ENCODE measurements at regions not wholly inside any gene's neighbourhood (a gene's known extent, or its start where the extent isn't known, plus 50 kb on each side); places are given as distances from the start of the nearest gene placed in this dataset.

- H3K4me3 ChIP-seq (ENCODE audit: low read length in 2 of 2) = no peak overlapping the region
- no peaks in the 10 kb centered on the region for H3K36me3 ChIP-seq (ENCODE audit: control insufficient read depth in 2 of 2, insufficient read depth in 2 of 2, low read length in 1 of 2)
- DNase-seq (ENCODE audit: low read depth in 6 of 9, low spot score in 9 of 9) = no peak
- H3K27me3 ChIP-seq (ENCODE audit: control insufficient read depth in 2 of 2, insufficient read depth in 1 of 2, low read length in 1 of 2) = no peaks in the 10 kb centered on the region
- H3K4me1 ChIP-seq (ENCODE audit: control insufficient read depth in 2 of 2, insufficient read depth in 2 of 2, low read length in 2 of 2) = no peaks in the 10 kb centered on the region
- peaks cover 0 to 6% of the 10 kb centered on the region in 2 donors for H3K9me3 ChIP-seq (ENCODE audit: control insufficient read depth in 2 of 2, insufficient read depth in 1 of 2, low read length in 1 of 2)
- H3K27ac ChIP-seq (ENCODE audit: low read depth in 1 of 2, low read length in 1 of 2) = no peak overlapping the region
- WGBS = 93% methylated on average over 8 of the region's 8 CpGs
Observed at GRCh38 chr9:13992138-13993088, 321.5 kb downstream of the NFIB start.

GRCh38 chr9:13991395-13991794 is 322.5 kb downstream of the NFIB start:
- DNase-seq (ENCODE audit: low read depth in 6 of 9, low spot score in 9 of 9) = no peak
- Histone ChIP-seq H3K4me3 (ENCODE audit: low read length in 2 of 2) (no peak overlapping the region), H3K27me3 (ENCODE audit: control insufficient read depth in 2 of 2, insufficient read depth in 1 of 2, low read length in 1 of 2) (no peaks in the 10 kb centered on the region), H3K36me3 (ENCODE audit: control insufficient read depth in 2 of 2, insufficient read depth in 2 of 2, low read length in 1 of 2) (no peaks in the 10 kb centered on the region), H3K4me1 (ENCODE audit: control insufficient read depth in 2 of 2, insufficient read depth in 2 of 2, low read length in 2 of 2) (no peaks in the 10 kb centered on the region), H3K27ac (ENCODE audit: low read depth in 1 of 2, low read length in 1 of 2) (no peak overlapping the region), H3K9me3 (ENCODE audit: control insufficient read depth in 2 of 2, insufficient read depth in 1 of 2, low read length in 1 of 2) (peaks cover 0 to 16% of the 10 kb centered on the region in 2 donors)
- 74% methylated on average over 1 of the region's 1 CpG for WGBS

- H3K9me3 ChIP-seq (ENCODE audit: control insufficient read depth in 2 of 2, insufficient read depth in 1 of 2, low read length in 1 of 2) = peaks cover 0 to 17% of the 10 kb centered on the region in 2 donors
- no peaks in the 10 kb centered on the region for H3K27me3 ChIP-seq (ENCODE audit: control insufficient read depth in 2 of 2, insufficient read depth in 1 of 2, low read length in 1 of 2)
- no peak for DNase-seq (ENCODE audit: low read depth in 6 of 9, low spot score in 9 of 9)
- H3K36me3 ChIP-seq (ENCODE audit: control insufficient read depth in 2 of 2, insufficient read depth in 2 of 2, low read length in 1 of 2) = no peaks in the 10 kb centered on the region
- 72% methylated on average over 4 of the region's 4 CpGs for WGBS
- no peaks in the 10 kb centered on the region for H3K4me1 ChIP-seq (ENCODE audit: control insufficient read depth in 2 of 2, insufficient read depth in 2 of 2, low read length in 2 of 2)
- no peak overlapping the region for H3K27ac ChIP-seq (ENCODE audit: low read depth in 1 of 2, low read length in 1 of 2)
- no peak overlapping the region for H3K4me3 ChIP-seq (ENCODE audit: low read length in 2 of 2)
Observed at GRCh38 chr9:13990994-13991393, 322.9 kb downstream of the NFIB start.

- no peak overlapping the region for H3K4me3 ChIP-seq (ENCODE audit: low read length in 2 of 2)
- peaks cover 0 to 17% of the 10 kb centered on the region in 2 donors for H3K9me3 ChIP-seq (ENCODE audit: control insufficient read depth in 2 of 2, insufficient read depth in 1 of 2, low read length in 1 of 2)
- H3K27ac ChIP-seq (ENCODE audit: low read depth in 1 of 2, low read length in 1 of 2) = no peak overlapping the region
- no peak for DNase-seq (ENCODE audit: low read depth in 6 of 9, low spot score in 9 of 9)
- H3K36me3 ChIP-seq (ENCODE audit: control insufficient read depth in 2 of 2, insufficient read depth in 2 of 2, low read length in 1 of 2) = no peaks in the 10 kb centered on the region
- no peaks in the 10 kb centered on the region for H3K27me3 ChIP-seq (ENCODE audit: control insufficient read depth in 2 of 2, insufficient read depth in 1 of 2, low read length in 1 of 2)
- H3K4me1 ChIP-seq (ENCODE audit: control insufficient read depth in 2 of 2, insufficient read depth in 2 of 2, low read length in 2 of 2) = no peaks in the 10 kb centered on the region
Observed at GRCh38 chr9:13990331-13990730, 323.6 kb downstream of the NFIB start.

- H3K4me3 ChIP-seq (ENCODE audit: low read length in 2 of 2) = no peak overlapping the region
- no peak for DNase-seq (ENCODE audit: low read depth in 6 of 9, low spot score in 9 of 9)
- 56% methylated on average over 1 of the region's 1 CpG for WGBS
- no peaks in the 10 kb centered on the region for H3K27me3 ChIP-seq (ENCODE audit: control insufficient read depth in 2 of 2, insufficient read depth in 1 of 2, low read length in 1 of 2)
- no peak overlapping the region for H3K27ac ChIP-seq (ENCODE audit: low read depth in 1 of 2, low read length in 1 of 2)
- H3K4me1 ChIP-seq (ENCODE audit: control insufficient read depth in 2 of 2, insufficient read depth in 2 of 2, low read length in 2 of 2) = no peaks in the 10 kb centered on the region
- no peaks in the 10 kb centered on the region for H3K36me3 ChIP-seq (ENCODE audit: control insufficient read depth in 2 of 2, insufficient read depth in 2 of 2, low read length in 1 of 2)
- peaks cover 0 to 17% of the 10 kb centered on the region in 2 donors for H3K9me3 ChIP-seq (ENCODE audit: control insufficient read depth in 2 of 2, insufficient read depth in 1 of 2, low read length in 1 of 2)
Observed at GRCh38 chr9:13988944-13989343, 325.0 kb downstream of the NFIB start.

GRCh38 chr9:13983607-13984006 is 330.3 kb downstream of the NFIB start:
- Histone ChIP-seq H3K4me1 (ENCODE audit: control insufficient read depth in 2 of 2, insufficient read depth in 2 of 2, low read length in 2 of 2) (no peaks in the 10 kb centered on the region), H3K27ac (ENCODE audit: low read depth in 1 of 2, low read length in 1 of 2) (no peak overlapping the region), H3K4me3 (ENCODE audit: low read length in 2 of 2) (no peak overlapping the region), H3K9me3 (ENCODE audit: control insufficient read depth in 2 of 2, insufficient read depth in 1 of 2, low read length in 1 of 2) (peaks cover 0 to 17% of the 10 kb centered on the region in 2 donors), H3K27me3 (ENCODE audit: control insufficient read depth in 2 of 2, insufficient read depth in 1 of 2, low read length in 1 of 2) (no peaks in the 10 kb centered on the region), H3K36me3 (ENCODE audit: control insufficient read depth in 2 of 2, insufficient read depth in 2 of 2, low read length in 1 of 2) (no peaks in the 10 kb centered on the region)
- DNase-seq (ENCODE audit: low read depth in 6 of 9, low spot score in 9 of 9) = no peak
- WGBS = 93% methylated on average over 4 of the region's 4 CpGs

- Histone ChIP-seq H3K36me3 (ENCODE audit: control insufficient read depth in 2 of 2, insufficient read depth in 2 of 2, low read length in 1 of 2) (no peaks in the 10 kb centered on the region), H3K27ac (ENCODE audit: low read depth in 1 of 2, low read length in 1 of 2) (no peak overlapping the region), H3K9me3 (ENCODE audit: control insufficient read depth in 2 of 2, insufficient read depth in 1 of 2, low read length in 1 of 2) (no peaks in the 10 kb centered on the region), H3K4me3 (ENCODE audit: low read length in 2 of 2) (no peak overlapping the region), H3K4me1 (ENCODE audit: control insufficient read depth in 2 of 2, insufficient read depth in 2 of 2, low read length in 2 of 2) (no peaks in the 10 kb centered on the region), H3K27me3 (ENCODE audit: control insufficient read depth in 2 of 2, insufficient read depth in 1 of 2, low read length in 1 of 2) (no peaks in the 10 kb centered on the region)
- 66% methylated on average over 2 of the region's 2 CpGs for WGBS
- DNase-seq (ENCODE audit: low read depth in 6 of 9, low spot score in 9 of 9) = no peak
Observed at GRCh38 chr9:13979941-13980318, 334.0 kb downstream of the NFIB start.

GRCh38 chr9:13975611-13976290 is 338.2 kb downstream of the NFIB start:
- H3K27me3 ChIP-seq (ENCODE audit: control insufficient read depth in 2 of 2, insufficient read depth in 1 of 2, low read length in 1 of 2) = no peaks in the 10 kb centered on the region
- H3K27ac ChIP-seq (ENCODE audit: low read depth in 1 of 2, low read length in 1 of 2) = no peak overlapping the region
- H3K9me3 ChIP-seq (ENCODE audit: control insufficient read depth in 2 of 2, insufficient read depth in 1 of 2, low read length in 1 of 2) = no peaks in the 10 kb centered on the region
- no peak for DNase-seq (ENCODE audit: low read depth in 6 of 9, low spot score in 9 of 9)
- 53% methylated on average over 1 of the region's 1 CpG for whole genome bisulfite sequencing
- no peaks in the 10 kb centered on the region for H3K36me3 ChIP-seq (ENCODE audit: control insufficient read depth in 2 of 2, insufficient read depth in 2 of 2, low read length in 1 of 2)
- H3K4me1 ChIP-seq (ENCODE audit: control insufficient read depth in 2 of 2, insufficient read depth in 2 of 2, low read length in 2 of 2) = no peaks in the 10 kb centered on the region
- H3K4me3 ChIP-seq (ENCODE audit: low read length in 2 of 2) = no peak overlapping the region

- DNase-seq (ENCODE audit: low read depth in 6 of 9, low spot score in 9 of 9) = no peak
- 26% methylated on average over 4 of the region's 4 CpGs for WGBS
Observed at GRCh38 chr9:13974891-13975290, 339.1 kb downstream of the NFIB start.

More at GRCh38 chr9:13974891-13975290, 339.1 kb downstream of the NFIB start:
- H3K27ac ChIP-seq (ENCODE audit: low read depth in 1 of 2, low read length in 1 of 2) = no peak overlapping the region
- H3K27me3 ChIP-seq (ENCODE audit: control insufficient read depth in 2 of 2, insufficient read depth in 1 of 2, low read length in 1 of 2) = no peaks in the 10 kb centered on the region
- no peak overlapping the region for H3K4me3 ChIP-seq (ENCODE audit: low read length in 2 of 2)
- H3K4me1 ChIP-seq (ENCODE audit: control insufficient read depth in 2 of 2, insufficient read depth in 2 of 2, low read length in 2 of 2) = no peaks in the 10 kb centered on the region
- H3K36me3 ChIP-seq (ENCODE audit: control insufficient read depth in 2 of 2, insufficient read depth in 2 of 2, low read length in 1 of 2) = no peaks in the 10 kb centered on the region
- H3K9me3 ChIP-seq (ENCODE audit: control insufficient read depth in 2 of 2, insufficient read depth in 1 of 2, low read length in 1 of 2) = no peaks in the 10 kb centered on the region
